HEK293T (cell line): ENCODE measurements at regions not wholly inside any gene's neighbourhood (a gene's known extent, or its start where the extent isn't known, plus 50 kb on each side); places are given as distances from the start of the nearest gene placed in this dataset.
A peak's percentile ranks its signal among the peaks of the same experiment; 100 is the strongest.

Source experiments
- CTCF ChIA-PET: fragments of 350-600 bp; formaldehyde crosslinking; extraction: SDS; loops from one replicate; lab custom pipeline; 2021; ENCODE audit warnings: antibody characterized with exemption, inconsistent platforms; lab: Yijun Ruan, JAX
- POLR2A ChIA-PET: fragments of 350-600 bp; formaldehyde crosslinking; extraction: SDS; loops from one replicate; lab custom pipeline; 2020; ENCODE audit warnings: antibody characterized with exemption, inconsistent platforms; lab: Yijun Ruan, JAX
- DNase-seq: peaks from one replicate; pipeline ENCODE4 v3.0.0; 2012; ENCODE audit warnings: mixed read lengths; ENCODE audit errors: extremely low spot score
- ARNT ChIP-seq: fragments of 450-650 bp; IDR thresholded peaks from 2 replicates; pipeline ENCODE4 v1.6.1; 2017; ENCODE audit warnings: mild to moderate bottlenecking
- BHLHE40 ChIP-seq: fragments of 450-650 bp; IDR thresholded peaks from 2 replicates; pipeline ENCODE4 v1.6.1; 2016; ENCODE audit warnings: mild to moderate bottlenecking, moderate library complexity, borderline replicate concordance
- CTBP1 ChIP-seq: fragments of 450-650 bp; IDR thresholded peaks from 2 replicates; pipeline ENCODE4 v1.6.1; 2016; ENCODE audit warnings: borderline replicate concordance
- ELF4 ChIP-seq: fragments of 450-650 bp; IDR thresholded peaks from 2 replicates; pipeline ENCODE4 v1.6.1; 2017; ENCODE audit warnings: antibody characterized with exemption
- FOXA1 ChIP-seq: fragments of 450-650 bp; IDR thresholded peaks from 2 replicates; pipeline ENCODE4 v1.6.1; 2016; ENCODE audit warnings: mild to moderate bottlenecking
- FOXK2 ChIP-seq: fragments of 450-650 bp; IDR thresholded peaks from 2 replicates; pipeline ENCODE4 v1.6.1; 2016; ENCODE audit warnings: mild to moderate bottlenecking
- FOXM1 ChIP-seq: fragments of 450-650 bp; IDR thresholded peaks from 2 replicates; pipeline ENCODE4 v1.6.1; 2017; ENCODE audit warnings: mild to moderate bottlenecking, borderline replicate concordance
- HDGF ChIP-seq: fragments of 450-650 bp; IDR thresholded peaks from 2 replicates; pipeline ENCODE4 v1.6.1; 2017; ENCODE audit warnings: antibody characterized with exemption, borderline replicate concordance
- L3MBTL2 ChIP-seq: fragments of 450-650 bp; conservative IDR thresholded peaks from 2 replicates; pipeline ENCODE4 v1.6.1; 2016; ENCODE audit warnings: mild to moderate bottlenecking
- LEF1 ChIP-seq: fragments of 450-650 bp; IDR thresholded peaks from 2 replicates; pipeline ENCODE4 v1.6.1; 2017; ENCODE audit warnings: mild to moderate bottlenecking, borderline replicate concordance
- NFRKB ChIP-seq: fragments of 450-650 bp; IDR thresholded peaks from 2 replicates; pipeline ENCODE4 v1.6.1; 2016; ENCODE audit warnings: mild to moderate bottlenecking, moderate library complexity
- PKNOX1 ChIP-seq: fragments of 450-650 bp; IDR thresholded peaks from 2 replicates; pipeline ENCODE4 v1.6.1; 2016
- SP1 ChIP-seq: fragments of 450-650 bp; IDR thresholded peaks from 2 replicates; pipeline ENCODE4 v1.6.1; 2017
- SUZ12 ChIP-seq: fragments of 450-650 bp; IDR thresholded peaks from 2 replicates; pipeline ENCODE4 v1.6.1; 2016; ENCODE audit warnings: mild to moderate bottlenecking
- TARDBP ChIP-seq: fragments of 450-650 bp; IDR thresholded peaks from 2 replicates; pipeline ENCODE4 v1.6.1; 2016
- ZNF384 ChIP-seq: fragments of 450-650 bp; IDR thresholded peaks from 2 replicates; pipeline ENCODE4 v1.6.1; 2016

GRCh38 chr2:230643576-230644291, 68.9 kb upstream of the CAB39 start:
- CTCF ChIA-PET = no interaction called here
- no peak for DNase-seq
- no peak for TF ChIP-seq SUZ12
- TF ChIP-seq BHLHE40 = no peak
- no peak for TF ChIP-seq ARNT
- no peak for TF ChIP-seq FOXM1
- TF ChIP-seq FOXA1 = no peak
- TF ChIP-seq L3MBTL2 = no peak
- TF ChIP-seq LEF1 = no peak
- no peak for TF ChIP-seq ZNF384
- no peak for TF ChIP-seq HDGF
- no peak for TF ChIP-seq CTBP1
- TF ChIP-seq FOXK2 = no peak
- no peak for TF ChIP-seq TARDBP
- no peak for TF ChIP-seq SP1
- TF ChIP-seq NFRKB = no peak
- no peak for TF ChIP-seq PKNOX1
- POLR2A ChIA-PET = no interaction called here

GRCh38 chr2:230644356-230644935, 68.2 kb upstream of the CAB39 start:
- DNase-seq = no peak
- POLR2A ChIA-PET = no interaction called here
- CTCF ChIA-PET = no interaction called here
- TF ChIP-seq BHLHE40 (no peak), ZNF384 (no peak), PKNOX1 (no peak), TARDBP (no peak), FOXA1 (no peak), ARNT (no peak), FOXM1 (no peak)

DNA sequence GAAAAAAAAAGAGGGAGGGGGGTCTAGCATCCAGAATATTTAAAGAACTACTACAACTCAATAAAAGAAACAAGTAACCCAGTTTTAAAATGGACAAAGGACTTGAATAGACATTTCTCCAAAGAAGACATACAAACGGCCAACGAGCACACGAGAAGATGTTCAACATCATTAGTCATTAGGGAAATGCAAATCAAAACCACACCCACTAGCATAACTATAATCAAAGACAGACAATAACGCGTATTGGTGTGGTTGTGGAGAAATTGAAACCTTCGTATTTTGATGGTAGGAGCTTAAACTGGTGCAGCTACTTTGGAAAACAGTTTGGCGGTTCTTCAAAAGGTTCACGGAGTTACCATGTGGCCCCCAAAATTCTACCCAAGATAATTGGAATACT, 64.3 kb upstream of the CAB39 start:
- TF ChIP-seq SUZ12 (no peak), ARNT (no peak), ZNF384 (no peak), LEF1 (no peak), SP1 (no peak), NFRKB (no peak), FOXA1 (no peak), L3MBTL2 (no peak), FOXM1 (no peak), ELF4 (no peak), FOXK2 (no peak), HDGF (no peak), TARDBP (no peak), BHLHE40 (no peak), PKNOX1 (no peak), CTBP1 (no peak)
- no peak for DNase-seq
- POLR2A ChIA-PET = no interaction called here
- CTCF ChIA-PET = no interaction called here

- ChIA-PET CTCF (no interaction called here), POLR2A (interaction anchor here (1.1 kb wide), 1 partner anchor 62 kb away, joined by 5 read pairs; the partner anchor contains the start of gene CAB39)
- DNase-seq = peak; percentile 36
- TF ChIP-seq BHLHE40 (no peak), L3MBTL2 (no peak), HDGF (no peak), FOXK2 (no peak), NFRKB (no peak), SUZ12 (no peak), ZNF384 (no peak)
These were observed 62.0 kb upstream of the CAB39 start for GRCh38 chr2:230650585-230651137.

- CTCF ChIA-PET = no interaction called here
- TF ChIP-seq SP1 = no peak
- TF ChIP-seq HDGF = no peak
- no peak for TF ChIP-seq FOXK2
These were observed 58.6 kb upstream of the CAB39 start for GRCh38 chr2:230654057-230654456.

DNA sequence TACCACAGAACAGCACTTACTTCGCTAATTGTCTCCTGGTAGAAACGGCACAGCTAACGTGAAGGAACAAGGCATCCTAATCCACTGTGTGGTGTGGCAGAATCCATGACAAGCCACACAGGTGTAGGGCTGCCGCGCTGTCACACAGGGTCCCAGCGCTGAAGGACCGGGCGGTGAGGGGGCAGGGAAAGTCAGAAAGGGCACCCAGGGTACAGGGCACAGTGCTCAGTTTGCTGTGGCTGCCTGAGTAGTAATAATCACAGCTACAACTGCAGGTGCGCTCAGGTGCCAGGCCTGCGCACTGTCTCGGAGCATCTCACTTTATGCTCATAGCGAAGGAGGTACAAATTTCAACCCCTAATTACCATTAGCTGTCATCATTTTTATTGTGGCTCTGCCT, 55.2 kb upstream of the CAB39 start:
- ChIA-PET CTCF (no interaction called here), POLR2A (no interaction called here)
- no peak for DNase-seq
- TF ChIP-seq PKNOX1 (no peak), ARNT (no peak), SP1 (no peak), SUZ12 (no peak), LEF1 (no peak), CTBP1 (no peak), FOXM1 (no peak), BHLHE40 (no peak), HDGF (no peak), NFRKB (no peak), FOXK2 (no peak), TARDBP (no peak), ELF4 (no peak), FOXA1 (no peak), ZNF384 (no peak), L3MBTL2 (no peak)

More at GRCh38 chr2:230654057-230654456, 58.6 kb upstream of the CAB39 start:
- no peak for DNase-seq
- POLR2A ChIA-PET = no interaction called here
